ENCODE measurements at regions not wholly inside any gene's neighbourhood (a gene's known extent, or its start where the extent isn't known, plus 50 kb on each side); places are given as distances from the start of the nearest gene placed in this dataset.

DNA sequence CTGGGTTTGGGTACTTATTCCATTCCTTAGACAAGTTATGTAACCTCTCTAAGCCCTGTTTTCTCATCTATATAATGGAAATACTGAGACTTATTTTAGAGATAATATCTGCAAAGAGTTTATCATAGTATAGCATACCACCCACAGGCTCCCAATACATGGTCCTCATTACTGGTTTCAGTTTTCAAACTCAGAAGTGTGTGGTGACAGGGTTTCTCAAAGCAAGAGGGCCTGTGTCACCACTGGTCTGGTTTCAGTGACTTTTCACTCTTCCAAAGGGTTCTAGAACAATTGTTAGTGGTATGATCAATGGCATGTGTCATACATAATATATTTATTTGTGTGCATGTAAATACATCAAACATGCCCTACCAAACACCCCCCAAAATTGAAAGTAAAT, 89.2 kb upstream of the BMPER start:
- Histone ChIP-seq H3K4me1 (ENCODE audit: control insufficient read depth in 2 of 2, insufficient read depth in 2 of 2, low read length in 2 of 2) (no peaks in the 10 kb centered on the region), H3K27ac (ENCODE audit: low read depth in 2 of 2, low read length in 2 of 2) (no peak overlapping the region), H3K9me3 (ENCODE audit: control insufficient read depth in 2 of 2, low read length in 2 of 2) (no peaks in the 10 kb centered on the region), H3K36me3 (ENCODE audit: control insufficient read depth in 2 of 2, insufficient read depth in 2 of 2, low read length in 2 of 2) (no peaks in the 10 kb centered on the region), H3K27me3 (ENCODE audit: control insufficient read depth in 2 of 2, insufficient read depth in 2 of 2, low read length in 2 of 2) (no peaks in the 10 kb centered on the region), H3K4me3 (ENCODE audit: low read length in 2 of 2) (no peak overlapping the region), H3K9ac (ENCODE audit: low read depth in 1 of 2, low read length in 2 of 2) (no peak overlapping the region)

DNA sequence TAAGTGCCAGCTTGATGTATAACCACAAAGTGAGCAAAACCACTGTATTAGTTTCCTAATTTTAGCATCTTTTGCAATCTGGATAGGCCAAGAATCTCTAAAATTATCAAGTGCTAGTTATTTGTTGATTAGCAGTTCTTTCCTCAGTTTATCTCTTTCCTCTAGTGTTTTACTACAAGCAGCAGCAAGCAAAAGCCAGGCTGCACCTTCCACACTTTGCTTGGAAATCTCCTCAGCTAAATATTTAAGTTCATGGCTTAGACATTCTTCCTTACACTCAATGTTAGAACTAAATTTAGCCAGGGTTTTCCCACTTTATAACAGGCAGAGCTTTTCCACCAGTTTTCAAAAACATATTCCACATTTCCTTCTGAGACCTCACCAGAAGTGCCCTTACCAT, 85.7 kb upstream of the BMPER start:
- Histone ChIP-seq H3K9me3 (ENCODE audit: control insufficient read depth in 2 of 2, low read length in 2 of 2) (no peaks in the 10 kb centered on the region), H3K4me1 (ENCODE audit: control insufficient read depth in 2 of 2, insufficient read depth in 2 of 2, low read length in 2 of 2) (no peaks in the 10 kb centered on the region), H3K27ac (ENCODE audit: low read depth in 2 of 2, low read length in 2 of 2) (no peak overlapping the region), H3K36me3 (ENCODE audit: control insufficient read depth in 2 of 2, insufficient read depth in 2 of 2, low read length in 2 of 2) (no peaks in the 10 kb centered on the region), H3K27me3 (ENCODE audit: control insufficient read depth in 2 of 2, insufficient read depth in 2 of 2, low read length in 2 of 2) (no peaks in the 10 kb centered on the region), H3K4me3 (ENCODE audit: low read length in 2 of 2) (no peak overlapping the region), H3K9ac (ENCODE audit: low read depth in 1 of 2, low read length in 2 of 2) (no peak overlapping the region)

DNA sequence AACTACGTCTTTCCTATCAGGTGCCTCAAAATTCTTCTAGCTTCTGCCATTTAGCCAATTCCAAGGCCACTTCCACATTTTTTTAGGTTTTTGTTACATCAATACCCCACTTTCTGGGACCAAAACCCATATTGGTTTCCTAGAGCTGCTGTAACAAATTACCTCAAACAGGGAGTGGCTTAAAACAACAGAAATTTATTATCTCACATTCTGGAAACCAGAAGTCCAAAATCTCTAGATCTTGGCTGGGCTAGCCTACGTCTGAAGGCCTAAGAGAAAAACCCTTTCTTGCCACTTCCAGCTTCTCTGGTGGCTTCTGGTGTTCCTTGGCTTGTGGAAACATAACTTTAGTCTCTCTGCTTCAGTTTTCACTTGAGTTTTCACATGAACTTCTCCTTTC, 85.1 kb upstream of the BMPER start:
- Histone ChIP-seq H3K9ac (ENCODE audit: low read depth in 1 of 2, low read length in 2 of 2) (no peak overlapping the region), H3K9me3 (ENCODE audit: control insufficient read depth in 2 of 2, low read length in 2 of 2) (no peaks in the 10 kb centered on the region), H3K27ac (ENCODE audit: low read depth in 2 of 2, low read length in 2 of 2) (no peak overlapping the region), H3K4me3 (ENCODE audit: low read length in 2 of 2) (no peak overlapping the region), H3K4me1 (ENCODE audit: control insufficient read depth in 2 of 2, insufficient read depth in 2 of 2, low read length in 2 of 2) (no peaks in the 10 kb centered on the region), H3K27me3 (ENCODE audit: control insufficient read depth in 2 of 2, insufficient read depth in 2 of 2, low read length in 2 of 2) (no peaks in the 10 kb centered on the region), H3K36me3 (ENCODE audit: control insufficient read depth in 2 of 2, insufficient read depth in 2 of 2, low read length in 2 of 2) (no peaks in the 10 kb centered on the region)

DNA sequence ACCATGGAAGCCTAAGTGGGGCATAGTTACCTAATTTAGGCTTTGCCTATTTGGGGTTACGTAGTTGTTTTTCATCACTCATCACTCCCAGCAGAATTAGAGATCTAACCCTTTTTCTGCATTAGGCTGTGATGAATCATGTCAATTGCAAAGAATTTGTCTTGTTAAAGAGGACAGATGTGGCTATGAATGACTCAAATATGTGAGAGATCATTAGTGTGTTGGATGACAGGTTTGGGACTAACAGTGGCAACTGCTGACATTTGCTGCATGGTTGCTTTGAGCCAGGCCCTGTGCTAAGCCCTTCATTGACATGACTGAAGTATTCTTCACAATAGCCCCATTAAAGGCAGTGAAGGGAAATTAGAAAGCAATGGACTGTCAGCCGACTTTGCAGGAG, 83.4 kb upstream of the BMPER start:
- H3K4me1 ChIP-seq (ENCODE audit: control insufficient read depth in 2 of 2, insufficient read depth in 2 of 2, low read length in 2 of 2) = no peaks in the 10 kb centered on the region
- H3K4me3 ChIP-seq (ENCODE audit: low read length in 2 of 2) = no peak overlapping the region
- H3K27ac ChIP-seq (ENCODE audit: low read depth in 2 of 2, low read length in 2 of 2) = no peak overlapping the region
- H3K27me3 ChIP-seq (ENCODE audit: control insufficient read depth in 2 of 2, insufficient read depth in 2 of 2, low read length in 2 of 2) = no peaks in the 10 kb centered on the region
- no peak overlapping the region for H3K9ac ChIP-seq (ENCODE audit: low read depth in 1 of 2, low read length in 2 of 2)
- H3K36me3 ChIP-seq (ENCODE audit: control insufficient read depth in 2 of 2, insufficient read depth in 2 of 2, low read length in 2 of 2) = no peaks in the 10 kb centered on the region
- no peaks in the 10 kb centered on the region for H3K9me3 ChIP-seq (ENCODE audit: control insufficient read depth in 2 of 2, low read length in 2 of 2)

DNA sequence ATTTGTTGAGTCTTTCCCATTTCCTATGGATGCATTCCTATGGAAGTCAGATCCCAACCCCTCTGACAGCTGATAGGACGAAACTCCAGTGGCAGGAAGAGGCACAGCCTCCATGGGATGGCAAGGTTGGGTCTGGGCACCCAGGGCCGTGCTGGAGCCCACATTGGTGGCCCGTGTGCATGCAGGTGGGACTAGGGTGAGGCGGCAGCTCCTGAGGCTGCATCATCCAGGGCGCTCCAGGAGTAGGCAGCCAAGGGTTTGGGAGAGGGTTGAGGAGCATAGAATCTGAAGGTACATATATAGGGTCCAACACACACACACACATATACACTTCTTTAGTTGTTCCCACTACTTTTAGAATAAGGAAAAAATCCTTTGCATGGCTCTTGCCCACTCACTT, 81.4 kb upstream of the BMPER start:
- no peaks in the 10 kb centered on the region for H3K4me1 ChIP-seq (ENCODE audit: control insufficient read depth in 2 of 2, insufficient read depth in 2 of 2, low read length in 2 of 2)
- H3K9ac ChIP-seq (ENCODE audit: low read depth in 1 of 2, low read length in 2 of 2) = no peak overlapping the region
- H3K27ac ChIP-seq (ENCODE audit: low read depth in 2 of 2, low read length in 2 of 2) = no peak overlapping the region
- no peaks in the 10 kb centered on the region for H3K36me3 ChIP-seq (ENCODE audit: control insufficient read depth in 2 of 2, insufficient read depth in 2 of 2, low read length in 2 of 2)
- H3K27me3 ChIP-seq (ENCODE audit: control insufficient read depth in 2 of 2, insufficient read depth in 2 of 2, low read length in 2 of 2) = no peaks in the 10 kb centered on the region
- no peak overlapping the region for H3K4me3 ChIP-seq (ENCODE audit: low read length in 2 of 2)
- no peaks in the 10 kb centered on the region for H3K9me3 ChIP-seq (ENCODE audit: control insufficient read depth in 2 of 2, low read length in 2 of 2)

DNA sequence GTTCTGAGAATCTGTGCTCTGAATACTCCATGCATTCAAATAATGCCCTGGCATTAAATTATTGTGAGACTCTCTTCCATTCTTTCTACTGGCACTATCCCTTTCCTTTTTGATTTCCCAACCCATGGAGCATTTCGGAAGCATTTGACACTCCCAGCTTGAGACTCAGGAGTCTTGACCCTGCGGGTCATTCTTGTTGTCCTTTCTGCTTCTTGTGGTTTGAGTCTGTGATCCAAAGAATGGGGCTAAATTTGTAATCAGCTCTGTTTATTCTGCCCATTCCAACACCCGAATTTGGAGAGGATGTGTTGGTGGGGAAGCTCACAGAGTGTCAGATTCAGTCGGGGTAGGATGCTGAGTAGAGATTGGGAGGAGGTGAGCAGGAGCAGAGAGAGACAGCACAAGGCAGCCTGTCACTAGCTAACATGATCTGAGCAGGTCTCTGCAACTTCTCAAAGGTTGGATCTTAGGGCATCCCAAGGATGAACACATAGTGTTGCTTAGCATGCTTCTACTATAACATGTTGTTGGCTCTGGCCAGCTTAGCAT, 80.4 kb upstream of the BMPER start:
- H3K27me3 ChIP-seq (ENCODE audit: control insufficient read depth in 2 of 2, insufficient read depth in 2 of 2, low read length in 2 of 2) = no peaks in the 10 kb centered on the region
- no peaks in the 10 kb centered on the region for H3K9me3 ChIP-seq (ENCODE audit: control insufficient read depth in 2 of 2, low read length in 2 of 2)
- H3K4me1 ChIP-seq (ENCODE audit: control insufficient read depth in 2 of 2, insufficient read depth in 2 of 2, low read length in 2 of 2) = no peaks in the 10 kb centered on the region
- H3K4me3 ChIP-seq (ENCODE audit: low read length in 2 of 2) = no peak overlapping the region
- no peaks in the 10 kb centered on the region for H3K36me3 ChIP-seq (ENCODE audit: control insufficient read depth in 2 of 2, insufficient read depth in 2 of 2, low read length in 2 of 2)
- H3K9ac ChIP-seq (ENCODE audit: low read depth in 1 of 2, low read length in 2 of 2) = no peak overlapping the region
- no peak overlapping the region for H3K27ac ChIP-seq (ENCODE audit: low read depth in 2 of 2, low read length in 2 of 2)

DNA sequence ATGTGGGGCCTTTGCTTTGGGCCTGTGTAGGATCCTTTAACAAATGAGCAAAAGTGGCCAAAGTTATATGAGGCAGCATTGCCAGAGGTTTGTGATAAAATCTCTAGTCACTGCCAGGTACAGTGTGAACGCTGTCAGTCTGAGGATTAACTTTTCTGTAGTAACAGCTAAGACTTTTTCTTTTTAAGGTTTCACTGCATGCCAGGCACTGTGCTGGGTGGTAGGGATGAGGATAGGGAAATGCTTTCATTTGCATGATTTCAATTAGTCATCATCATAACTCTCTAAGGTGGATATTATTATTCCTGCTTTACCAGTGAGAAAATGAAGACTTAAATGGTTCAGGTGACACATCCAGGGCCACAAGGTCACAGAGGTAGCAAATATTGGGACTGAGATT, 79.7 kb upstream of the BMPER start:
- no peaks in the 10 kb centered on the region for H3K27me3 ChIP-seq (ENCODE audit: control insufficient read depth in 2 of 2, insufficient read depth in 2 of 2, low read length in 2 of 2)
- H3K4me1 ChIP-seq (ENCODE audit: control insufficient read depth in 2 of 2, insufficient read depth in 2 of 2, low read length in 2 of 2) = no peaks in the 10 kb centered on the region
- no peaks in the 10 kb centered on the region for H3K36me3 ChIP-seq (ENCODE audit: control insufficient read depth in 2 of 2, insufficient read depth in 2 of 2, low read length in 2 of 2)
- no peaks in the 10 kb centered on the region for H3K9me3 ChIP-seq (ENCODE audit: control insufficient read depth in 2 of 2, low read length in 2 of 2)
- no peak overlapping the region for H3K27ac ChIP-seq (ENCODE audit: low read depth in 2 of 2, low read length in 2 of 2)
- H3K9ac ChIP-seq (ENCODE audit: low read depth in 1 of 2, low read length in 2 of 2) = no peak overlapping the region
- H3K4me3 ChIP-seq (ENCODE audit: low read length in 2 of 2) = no peak overlapping the region

DNA sequence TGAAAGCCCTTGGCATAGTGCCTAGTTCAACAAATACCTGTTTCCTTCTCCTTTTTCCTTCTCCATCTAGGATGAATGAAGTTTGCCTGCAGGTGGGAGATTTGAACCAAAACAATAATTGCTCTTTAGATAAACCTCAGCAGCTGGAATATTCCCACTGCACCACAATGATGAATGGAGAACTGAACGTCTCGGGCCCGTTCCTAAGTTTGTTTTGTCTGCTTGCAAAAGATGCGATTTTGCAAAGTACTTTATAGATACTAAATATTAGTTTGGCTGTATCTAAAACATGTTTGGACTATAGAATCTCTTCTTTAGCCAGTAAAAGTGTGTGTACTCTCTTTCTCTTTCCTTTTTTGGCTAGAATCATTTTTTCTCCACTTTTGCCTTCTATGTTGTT, 75.8 kb upstream of the BMPER start:
- H3K27ac ChIP-seq (ENCODE audit: low read depth in 2 of 2, low read length in 2 of 2) = no peak overlapping the region
- H3K36me3 ChIP-seq (ENCODE audit: control insufficient read depth in 2 of 2, insufficient read depth in 2 of 2, low read length in 2 of 2) = no peaks in the 10 kb centered on the region
- no peak overlapping the region for H3K4me3 ChIP-seq (ENCODE audit: low read length in 2 of 2)
- H3K9ac ChIP-seq (ENCODE audit: low read depth in 1 of 2, low read length in 2 of 2) = no peak overlapping the region
- no peaks in the 10 kb centered on the region for H3K27me3 ChIP-seq (ENCODE audit: control insufficient read depth in 2 of 2, insufficient read depth in 2 of 2, low read length in 2 of 2)
- no peaks in the 10 kb centered on the region for H3K4me1 ChIP-seq (ENCODE audit: control insufficient read depth in 2 of 2, insufficient read depth in 2 of 2, low read length in 2 of 2)
- no peaks in the 10 kb centered on the region for H3K9me3 ChIP-seq (ENCODE audit: control insufficient read depth in 2 of 2, low read length in 2 of 2)

DNA sequence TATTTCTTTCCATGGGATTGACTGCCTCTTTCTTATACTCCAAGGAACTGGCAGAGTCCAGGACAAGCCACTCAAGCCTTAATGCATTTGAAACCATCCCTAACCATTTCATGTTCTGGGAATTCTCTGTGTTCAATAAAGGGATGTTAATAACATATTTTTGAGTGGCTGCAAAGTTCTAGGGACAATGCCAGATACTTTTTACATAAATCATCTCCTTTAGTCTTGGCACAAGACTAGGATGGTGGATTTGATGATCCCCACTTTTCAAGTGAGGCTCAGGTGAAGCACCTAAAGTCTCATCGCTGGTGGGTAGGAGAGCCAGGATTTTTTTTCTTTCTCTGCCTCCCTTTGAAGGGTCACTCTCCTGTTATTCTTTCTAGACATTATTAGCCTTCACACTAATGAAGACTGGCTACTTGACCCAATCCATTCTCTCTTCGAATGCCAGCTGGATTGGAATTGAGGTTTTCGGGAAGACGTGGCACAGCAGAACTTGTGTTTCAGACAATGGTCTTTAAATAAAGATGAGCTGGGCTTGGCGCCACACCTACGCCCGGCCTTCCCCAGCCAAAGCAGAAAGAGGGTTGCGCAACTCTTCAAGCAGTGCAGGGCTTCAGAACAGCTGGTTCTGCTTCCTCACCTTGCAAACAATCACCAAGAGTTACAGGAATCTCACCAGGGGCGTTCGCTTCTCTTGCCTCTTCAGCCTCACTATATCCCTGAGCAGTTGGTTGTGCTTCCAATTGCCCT, 73.8 kb upstream of the BMPER start:
- Histone ChIP-seq H3K27me3 (ENCODE audit: control insufficient read depth in 2 of 2, insufficient read depth in 2 of 2, low read length in 2 of 2) (no peaks in the 10 kb centered on the region), H3K4me3 (ENCODE audit: low read length in 2 of 2) (no peak overlapping the region), H3K27ac (ENCODE audit: low read depth in 2 of 2, low read length in 2 of 2) (no peak overlapping the region), H3K4me1 (ENCODE audit: control insufficient read depth in 2 of 2, insufficient read depth in 2 of 2, low read length in 2 of 2) (no peaks in the 10 kb centered on the region), H3K9ac (ENCODE audit: low read depth in 1 of 2, low read length in 2 of 2) (no peak overlapping the region), H3K36me3 (ENCODE audit: control insufficient read depth in 2 of 2, insufficient read depth in 2 of 2, low read length in 2 of 2) (no peaks in the 10 kb centered on the region), H3K9me3 (ENCODE audit: control insufficient read depth in 2 of 2, low read length in 2 of 2) (no peaks in the 10 kb centered on the region)

DNA sequence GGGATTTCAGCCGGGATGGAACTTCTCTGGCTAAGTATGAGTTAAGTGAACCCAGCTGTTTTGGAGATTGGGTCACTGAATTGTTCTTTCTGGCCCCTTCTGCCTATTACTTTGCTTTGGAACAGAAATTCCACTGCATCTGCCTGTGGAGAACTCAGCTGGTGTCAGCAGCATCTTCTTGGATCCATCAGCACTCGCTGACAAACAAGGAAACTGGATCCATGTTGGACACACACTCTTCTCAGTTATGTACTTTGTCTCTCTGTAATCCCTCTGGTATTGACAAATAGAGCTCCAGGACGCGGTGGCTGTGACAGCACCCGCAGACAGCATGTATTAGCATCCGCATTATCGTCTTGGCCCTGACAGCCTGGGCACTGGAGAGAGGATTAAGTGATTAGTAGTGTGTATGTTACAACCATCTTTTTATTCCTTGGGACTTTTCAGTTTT, 73.0 kb upstream of the BMPER start:
- no peaks in the 10 kb centered on the region for H3K9me3 ChIP-seq (ENCODE audit: control insufficient read depth in 2 of 2, low read length in 2 of 2)
- no peak overlapping the region for H3K9ac ChIP-seq (ENCODE audit: low read depth in 1 of 2, low read length in 2 of 2)
- no peak overlapping the region for H3K27ac ChIP-seq (ENCODE audit: low read depth in 2 of 2, low read length in 2 of 2)
- no peaks in the 10 kb centered on the region for H3K4me1 ChIP-seq (ENCODE audit: control insufficient read depth in 2 of 2, insufficient read depth in 2 of 2, low read length in 2 of 2)
- no peaks in the 10 kb centered on the region for H3K36me3 ChIP-seq (ENCODE audit: control insufficient read depth in 2 of 2, insufficient read depth in 2 of 2, low read length in 2 of 2)
- H3K27me3 ChIP-seq (ENCODE audit: control insufficient read depth in 2 of 2, insufficient read depth in 2 of 2, low read length in 2 of 2) = no peaks in the 10 kb centered on the region
- no peak overlapping the region for H3K4me3 ChIP-seq (ENCODE audit: low read length in 2 of 2)
